OCI-LY7 (cell line): ENCODE measurements at regions not wholly inside any gene's neighbourhood (a gene's known extent, or its start where the extent isn't known, plus 50 kb on each side); places are given as distances from the start of the nearest gene placed in this dataset.

Experiments
- CTCF ChIP-seq: fragments of 200-600 bp; sonication (generic); conservative IDR thresholded peaks from 2 replicates; pipeline ENCODE4 v1.5.1; 2014; ENCODE audit warnings: mild to moderate bottlenecking, antibody characterized with exemption, low read length, moderate library complexity, mixed read lengths
- EZH2phosphoT487 ChIP-seq: fragments of 200-600 bp; sonication (generic); IDR thresholded peaks from 2 replicates; pipeline ENCODE4 v1.6.1; 2018; ENCODE audit warnings: low read depth, borderline replicate concordance, mild to moderate bottlenecking, mixed run types, antibody characterized with exemption, low read length, moderate library complexity, mixed read lengths

GRCh38 chr17:73856556-73856955 is 212.3 kb upstream of the SDK2 start:
- TF ChIP-seq CTCF (no peak), EZH2phosphoT487 (no peak)
